ENCODE measurements at regions not wholly inside any gene's neighbourhood (a gene's known extent, or its start where the extent isn't known, plus 50 kb on each side); places are given as distances from the start of the nearest gene placed in this dataset.

- Mint-ChIP-seq H3K27ac (ENCODE audit: unreplicated experiment) (no peak overlapping the region), H3K4me1 (ENCODE audit: low read depth) (no peaks in the 10 kb centered on the region), H3K36me3 (ENCODE audit: low read depth) (peaks cover 10% of the 10 kb centered on the region), H3K27me3 (ENCODE audit: low read depth) (peaks cover 16% of the 10 kb centered on the region), H3K4me3 (ENCODE audit: unreplicated experiment) (no peak overlapping the region), H3K9me3 (ENCODE audit: low read depth) (peaks cover 37% of the 10 kb centered on the region)
- no peak for DNase-seq (ENCODE audit: low spot score)
- TF ChIP-seq, protein P1, sequence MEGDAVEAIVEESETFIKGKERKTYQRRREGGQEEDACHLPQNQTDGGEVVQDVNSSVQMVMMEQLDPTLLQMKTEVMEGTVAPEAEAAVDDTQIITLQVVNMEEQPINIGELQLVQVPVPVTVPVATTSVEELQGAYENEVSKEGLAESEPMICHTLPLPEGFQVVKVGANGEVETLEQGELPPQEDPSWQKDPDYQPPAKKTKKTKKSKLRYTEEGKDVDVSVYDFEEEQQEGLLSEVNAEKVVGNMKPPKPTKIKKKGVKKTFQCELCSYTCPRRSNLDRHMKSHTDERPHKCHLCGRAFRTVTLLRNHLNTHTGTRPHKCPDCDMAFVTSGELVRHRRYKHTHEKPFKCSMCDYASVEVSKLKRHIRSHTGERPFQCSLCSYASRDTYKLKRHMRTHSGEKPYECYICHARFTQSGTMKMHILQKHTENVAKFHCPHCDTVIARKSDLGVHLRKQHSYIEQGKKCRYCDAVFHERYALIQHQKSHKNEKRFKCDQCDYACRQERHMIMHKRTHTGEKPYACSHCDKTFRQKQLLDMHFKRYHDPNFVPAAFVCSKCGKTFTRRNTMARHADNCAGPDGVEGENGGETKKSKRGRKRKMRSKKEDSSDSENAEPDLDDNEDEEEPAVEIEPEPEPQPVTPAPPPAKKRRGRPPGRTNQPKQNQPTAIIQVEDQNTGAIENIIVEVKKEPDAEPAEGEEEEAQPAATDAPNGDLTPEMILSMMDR (IDR thresholded peaks at IDR 0.05) = no peak
Observed at GRCh38 chr15:62272290-62272689, 107.2 kb upstream of the C2CD4B start.

- Mint-ChIP-seq H3K27me3 (ENCODE audit: low read depth) (peaks cover 36% of the 10 kb centered on the region), H3K4me1 (ENCODE audit: low read depth) (no peaks in the 10 kb centered on the region), H3K36me3 (ENCODE audit: low read depth) (peaks cover 3% of the 10 kb centered on the region), H3K4me3 (ENCODE audit: unreplicated experiment) (no peak overlapping the region), H3K9me3 (ENCODE audit: low read depth) (peaks cover 13% of the 10 kb centered on the region), H3K27ac (ENCODE audit: unreplicated experiment) (no peak overlapping the region)
- TF ChIP-seq, protein P1 (IDR thresholded peaks at IDR 0.05) = no peak
- DNase-seq (ENCODE audit: low spot score) = no peak
Observed at GRCh38 chr15:62275831-62276230, 110.7 kb upstream of the C2CD4B start.

GRCh38 chr15:62277816-62278394 is 112.8 kb upstream of the C2CD4B start:
- TF ChIP-seq, protein P1 (IDR thresholded peaks at IDR 0.05) = no peak
- H3K27ac Mint-ChIP-seq (ENCODE audit: unreplicated experiment) = no peak overlapping the region
- H3K9me3 Mint-ChIP-seq (ENCODE audit: low read depth) = peaks cover 5% of the 10 kb centered on the region
- no peak for DNase-seq (ENCODE audit: low spot score)
- peaks cover 38% of the 10 kb centered on the region for H3K27me3 Mint-ChIP-seq (ENCODE audit: low read depth)
- H3K4me1 Mint-ChIP-seq (ENCODE audit: low read depth) = no peaks in the 10 kb centered on the region
- H3K4me3 Mint-ChIP-seq (ENCODE audit: unreplicated experiment) = no peak overlapping the region
- peaks cover 2% of the 10 kb centered on the region for H3K36me3 Mint-ChIP-seq (ENCODE audit: low read depth)

- Mint-ChIP-seq H3K4me1 (ENCODE audit: low read depth) (no peaks in the 10 kb centered on the region), H3K36me3 (ENCODE audit: low read depth) (peaks cover 2% of the 10 kb centered on the region), H3K4me3 (ENCODE audit: unreplicated experiment) (no peak overlapping the region), H3K9me3 (ENCODE audit: low read depth) (peaks cover 5% of the 10 kb centered on the region), H3K27ac (ENCODE audit: unreplicated experiment) (no peak overlapping the region), H3K27me3 (ENCODE audit: low read depth) (peaks cover 42% of the 10 kb centered on the region)
- no peak for DNase-seq (ENCODE audit: low spot score)
- TF ChIP-seq, protein P1 (IDR thresholded peaks at IDR 0.05) = no peak
Observed at GRCh38 chr15:62278534-62278933, 113.4 kb upstream of the C2CD4B start.

DNA sequence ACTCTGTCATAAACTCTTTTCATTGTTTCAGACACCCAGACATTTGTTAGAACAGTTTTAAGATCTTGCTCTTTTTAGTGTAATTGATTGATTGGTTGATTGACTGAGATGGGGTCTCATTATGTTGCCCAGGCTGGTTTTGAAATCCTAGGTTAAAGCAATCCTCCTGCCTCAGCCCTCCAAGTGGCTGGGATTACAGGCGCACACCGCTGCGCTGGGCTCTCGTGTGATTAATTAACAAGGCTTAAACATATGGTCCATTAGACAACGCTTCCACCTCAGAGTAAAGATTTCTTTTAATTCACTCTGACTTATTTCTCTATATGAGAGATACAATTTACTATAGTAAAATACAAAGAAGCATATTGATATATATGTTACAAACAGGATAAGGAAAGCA is 114.0 kb upstream of the C2CD4B start:
- H3K27ac Mint-ChIP-seq (ENCODE audit: unreplicated experiment) = no peak overlapping the region
- H3K4me3 Mint-ChIP-seq (ENCODE audit: unreplicated experiment) = no peak overlapping the region

More for the DNA sequence above, 114.0 kb upstream of the C2CD4B start:
- peaks cover 5% of the 10 kb centered on the region for H3K9me3 Mint-ChIP-seq (ENCODE audit: low read depth)
- H3K27me3 Mint-ChIP-seq (ENCODE audit: low read depth) = peaks cover 42% of the 10 kb centered on the region
- no peaks in the 10 kb centered on the region for H3K4me1 Mint-ChIP-seq (ENCODE audit: low read depth)
- TF ChIP-seq, protein P1 (IDR thresholded peaks at IDR 0.05) = no peak
- no peak for DNase-seq (ENCODE audit: low spot score)
- H3K36me3 Mint-ChIP-seq (ENCODE audit: low read depth) = peaks cover 2% of the 10 kb centered on the region

All from chondrocyte (in vitro differentiated cells).